COLO668 (cell line): ENCODE measurements at regions not wholly inside any gene's neighbourhood (a gene's known extent, or its start where the extent isn't known, plus 50 kb on each side); places are given as distances from the start of the nearest gene placed in this dataset.
"Not testable (repeated sequence)": the region's sequence is repeated elsewhere in the genome, so short reads cannot be mapped to it uniquely, and the experiment has no call there.

Source experiments
- DNase-seq: peaks from one replicate; lab custom pipeline; 2025; ENCODE audit not compliant: unreplicated experiment; lab: John Stamatoyannopoulos, UW

- not testable (repeated sequence) for DNase-seq
Observed at GRCh38 chr15:84409357-84409756, 173.8 kb downstream of the GOLGA6L4 start.

- DNase-seq = not testable (repeated sequence)
Observed at GRCh38 chr15:84421513-84422181, 179.2 kb upstream of the ZSCAN2 start.

GRCh38 chr15:84425327-84425726, 175.5 kb upstream of the ZSCAN2 start:
- not testable (repeated sequence) for DNase-seq

GRCh38 chr15:84473305-84473877, 127.4 kb upstream of the ZSCAN2 start:
- DNase-seq = not testable (repeated sequence)

- not testable (repeated sequence) for DNase-seq
Observed at GRCh38 chr15:84476364-84477033, 124.3 kb upstream of the ZSCAN2 start.

- DNase-seq = not testable (repeated sequence)
Observed at GRCh38 chr15:84477550-84477949, 123.3 kb upstream of the ZSCAN2 start.

GRCh38 chr15:84480174-84480681, 120.6 kb upstream of the ZSCAN2 start:
- not testable (repeated sequence) for DNase-seq

GRCh38 chr15:84483859-84484258, 117.0 kb upstream of the ZSCAN2 start:
- DNase-seq = not testable (repeated sequence)

- DNase-seq = not testable (repeated sequence)
Observed at GRCh38 chr15:84500165-84500889, 100.5 kb upstream of the ZSCAN2 start.

- not testable (repeated sequence) for DNase-seq
Observed at GRCh38 chr15:84503101-84503500, 97.7 kb upstream of the ZSCAN2 start.

GRCh38 chr15:84505552-84505951, 95.3 kb upstream of the ZSCAN2 start:
- not testable (repeated sequence) for DNase-seq

- DNase-seq = not testable (repeated sequence)
Observed at GRCh38 chr15:84512324-84512723, 88.5 kb upstream of the ZSCAN2 start.

GRCh38 chr15:84516773-84517172, 84.0 kb upstream of the ZSCAN2 start:
- not testable (repeated sequence) for DNase-seq

GRCh38 chr15:84525491-84526344, 75.1 kb upstream of the ZSCAN2 start:
- not testable (repeated sequence) for DNase-seq

GRCh38 chr15:84530751-84531150, 70.1 kb upstream of the ZSCAN2 start:
- DNase-seq = not testable (repeated sequence)

GRCh38 chr15:84531223-84531622, 69.6 kb upstream of the ZSCAN2 start:
- DNase-seq = not testable (repeated sequence)

GRCh38 chr15:84531709-84532367, 69.0 kb upstream of the ZSCAN2 start:
- not testable (repeated sequence) for DNase-seq

GRCh38 chr15:84533705-84534104, 67.1 kb upstream of the ZSCAN2 start:
- DNase-seq = not testable (repeated sequence)

GRCh38 chr15:84534561-84535235, 66.1 kb upstream of the ZSCAN2 start:
- not testable (repeated sequence) for DNase-seq
